ENCODE measurements at regions not wholly inside any gene's neighbourhood (a gene's known extent, or its start where the extent isn't known, plus 50 kb on each side); places are given as distances from the start of the nearest gene placed in this dataset.
"Not testable (repeated sequence)": the region's sequence is repeated elsewhere in the genome, so short reads cannot be mapped to it uniquely, and the experiment has no call there.

GRCh38 chr14:101252443-101253214 is 308.7 kb upstream of the DIO3 start:
- no peak overlapping the region for H3K4me3 ChIP-seq (ENCODE audit: low read depth, low read length)

- no peak overlapping the region for H3K4me3 ChIP-seq (ENCODE audit: low read depth, low read length)
Observed at GRCh38 chr14:101253948-101254347, 307.3 kb upstream of the DIO3 start.

GRCh38 chr14:101254805-101255764 is 306.2 kb upstream of the DIO3 start:
- H3K4me3 ChIP-seq (ENCODE audit: low read depth, low read length): no peak overlapping the region

GRCh38 chr14:101255765-101256125 is 305.6 kb upstream of the DIO3 start:
- H3K4me3 ChIP-seq (ENCODE audit: low read depth, low read length): no peak overlapping the region

GRCh38 chr14:101256266-101256665 is 305.0 kb upstream of the DIO3 start:
- no peak overlapping the region for H3K4me3 ChIP-seq (ENCODE audit: low read depth, low read length)

- H3K4me3 ChIP-seq (ENCODE audit: low read depth, low read length): no peak overlapping the region
Observed at GRCh38 chr14:101257551-101257950, 303.7 kb upstream of the DIO3 start.

GRCh38 chr14:101259748-101260147 is 301.5 kb upstream of the DIO3 start:
- no peak overlapping the region for H3K4me3 ChIP-seq (ENCODE audit: low read depth, low read length)

- not testable (repeated sequence) for H3K4me3 ChIP-seq (ENCODE audit: low read depth, low read length)
Observed at GRCh38 chr14:101266441-101266840, 294.9 kb upstream of the DIO3 start.

- H3K4me3 ChIP-seq (ENCODE audit: low read depth, low read length): no peak overlapping the region
Observed at GRCh38 chr14:101273091-101273490, 288.2 kb upstream of the DIO3 start.

- H3K4me3 ChIP-seq (ENCODE audit: low read depth, low read length): no peak overlapping the region
Observed at GRCh38 chr14:101276309-101277091, 284.8 kb upstream of the DIO3 start.

GRCh38 chr14:101282418-101282817 is 278.9 kb upstream of the DIO3 start:
- no peak overlapping the region for H3K4me3 ChIP-seq (ENCODE audit: low read depth, low read length)

GRCh38 chr14:101284711-101285110 is 276.6 kb upstream of the DIO3 start:
- no peak overlapping the region for H3K4me3 ChIP-seq (ENCODE audit: low read depth, low read length)

- H3K4me3 ChIP-seq (ENCODE audit: low read depth, low read length): no peak overlapping the region
Observed at GRCh38 chr14:101286271-101287018, 274.9 kb upstream of the DIO3 start.

- H3K4me3 ChIP-seq (ENCODE audit: low read depth, low read length): no peak overlapping the region
Observed at GRCh38 chr14:101288436-101289229, 272.7 kb upstream of the DIO3 start.

GRCh38 chr14:101289230-101289690 is 272.0 kb upstream of the DIO3 start:
- no peak overlapping the region for H3K4me3 ChIP-seq (ENCODE audit: low read depth, low read length)

- H3K4me3 ChIP-seq (ENCODE audit: low read depth, low read length): no peak overlapping the region
Observed at GRCh38 chr14:101289911-101290310, 271.4 kb upstream of the DIO3 start.

GRCh38 chr14:101290611-101291010 is 270.7 kb upstream of the DIO3 start:
- no peak overlapping the region for H3K4me3 ChIP-seq (ENCODE audit: low read depth, low read length)

- H3K4me3 ChIP-seq (ENCODE audit: low read depth, low read length): no peak overlapping the region
Observed at GRCh38 chr14:101291390-101291789, 269.9 kb upstream of the DIO3 start.

- no peak overlapping the region for H3K4me3 ChIP-seq (ENCODE audit: low read depth, low read length)
Observed at GRCh38 chr14:101292448-101292847, 268.8 kb upstream of the DIO3 start.

GRCh38 chr14:101293605-101294004 is 267.7 kb upstream of the DIO3 start:
- no peak overlapping the region for H3K4me3 ChIP-seq (ENCODE audit: low read depth, low read length)
